ENCODE measurements at regions not wholly inside any gene's neighbourhood (a gene's known extent, or its start where the extent isn't known, plus 50 kb on each side); places are given as distances from the start of the nearest gene placed in this dataset.

GRCh38 chr6:100100776-100101175, 106.8 kb upstream of the MCHR2 start:
- no peak overlapping the region for H3K9ac ChIP-seq (ENCODE audit: low read depth, low read length)
- H3K27me3 ChIP-seq (ENCODE audit: control insufficient read depth, insufficient read depth, low read length): no peaks in the 10 kb centered on the region
- no peaks in the 10 kb centered on the region for H3K36me3 ChIP-seq (ENCODE audit: control insufficient read depth, insufficient read depth, low read length)
- H3K4me1 ChIP-seq (ENCODE audit: control insufficient read depth, insufficient read depth, low read length): no peaks in the 10 kb centered on the region
- no peaks in the 10 kb centered on the region for H3K9me3 ChIP-seq (ENCODE audit: control insufficient read depth, insufficient read depth, low read length)
- no peak overlapping the region for H3K4me3 ChIP-seq (ENCODE audit: low read depth, low read length)

GRCh38 chr6:100099189-100100074, 105.4 kb upstream of the MCHR2 start:
- Histone ChIP-seq H3K9me3 (ENCODE audit: control insufficient read depth, insufficient read depth, low read length) (no peaks in the 10 kb centered on the region), H3K4me3 (ENCODE audit: low read depth, low read length) (no peak overlapping the region), H3K27me3 (ENCODE audit: control insufficient read depth, insufficient read depth, low read length) (no peaks in the 10 kb centered on the region), H3K9ac (ENCODE audit: low read depth, low read length) (no peak overlapping the region), H3K36me3 (ENCODE audit: control insufficient read depth, insufficient read depth, low read length) (no peaks in the 10 kb centered on the region), H3K4me1 (ENCODE audit: control insufficient read depth, insufficient read depth, low read length) (no peaks in the 10 kb centered on the region)

GRCh38 chr6:100096936-100097335, 102.9 kb upstream of the MCHR2 start:
- Histone ChIP-seq H3K9me3 (ENCODE audit: control insufficient read depth, insufficient read depth, low read length) (no peaks in the 10 kb centered on the region), H3K4me1 (ENCODE audit: control insufficient read depth, insufficient read depth, low read length) (no peaks in the 10 kb centered on the region), H3K4me3 (ENCODE audit: low read depth, low read length) (no peak overlapping the region), H3K36me3 (ENCODE audit: control insufficient read depth, insufficient read depth, low read length) (no peaks in the 10 kb centered on the region), H3K27me3 (ENCODE audit: control insufficient read depth, insufficient read depth, low read length) (no peaks in the 10 kb centered on the region), H3K9ac (ENCODE audit: low read depth, low read length) (no peak overlapping the region)

GRCh38 chr6:100096341-100096740, 102.3 kb upstream of the MCHR2 start:
- Histone ChIP-seq H3K27me3 (ENCODE audit: control insufficient read depth, insufficient read depth, low read length) (no peaks in the 10 kb centered on the region), H3K9me3 (ENCODE audit: control insufficient read depth, insufficient read depth, low read length) (no peaks in the 10 kb centered on the region), H3K36me3 (ENCODE audit: control insufficient read depth, insufficient read depth, low read length) (no peaks in the 10 kb centered on the region), H3K9ac (ENCODE audit: low read depth, low read length) (no peak overlapping the region), H3K4me3 (ENCODE audit: low read depth, low read length) (no peak overlapping the region), H3K4me1 (ENCODE audit: control insufficient read depth, insufficient read depth, low read length) (no peaks in the 10 kb centered on the region)

GRCh38 chr6:100093405-100093804, 99.4 kb upstream of the MCHR2 start:
- Histone ChIP-seq H3K9me3 (ENCODE audit: control insufficient read depth, insufficient read depth, low read length) (no peaks in the 10 kb centered on the region), H3K4me1 (ENCODE audit: control insufficient read depth, insufficient read depth, low read length) (no peaks in the 10 kb centered on the region), H3K36me3 (ENCODE audit: control insufficient read depth, insufficient read depth, low read length) (no peaks in the 10 kb centered on the region), H3K4me3 (ENCODE audit: low read depth, low read length) (no peak overlapping the region), H3K27me3 (ENCODE audit: control insufficient read depth, insufficient read depth, low read length) (no peaks in the 10 kb centered on the region), H3K9ac (ENCODE audit: low read depth, low read length) (no peak overlapping the region)

GRCh38 chr6:100088009-100088408, 94.0 kb upstream of the MCHR2 start:
- Histone ChIP-seq H3K27me3 (ENCODE audit: control insufficient read depth, insufficient read depth, low read length) (no peaks in the 10 kb centered on the region), H3K4me1 (ENCODE audit: control insufficient read depth, insufficient read depth, low read length) (no peaks in the 10 kb centered on the region), H3K4me3 (ENCODE audit: low read depth, low read length) (no peak overlapping the region), H3K9me3 (ENCODE audit: control insufficient read depth, insufficient read depth, low read length) (no peaks in the 10 kb centered on the region), H3K36me3 (ENCODE audit: control insufficient read depth, insufficient read depth, low read length) (no peaks in the 10 kb centered on the region), H3K9ac (ENCODE audit: low read depth, low read length) (no peak overlapping the region)

GRCh38 chr6:100084991-100085364, 91.0 kb upstream of the MCHR2 start:
- H3K36me3 ChIP-seq (ENCODE audit: control insufficient read depth, insufficient read depth, low read length): no peaks in the 10 kb centered on the region
- H3K4me3 ChIP-seq (ENCODE audit: low read depth, low read length): no peak overlapping the region
- H3K9ac ChIP-seq (ENCODE audit: low read depth, low read length): no peak overlapping the region
- H3K4me1 ChIP-seq (ENCODE audit: control insufficient read depth, insufficient read depth, low read length): no peaks in the 10 kb centered on the region
- H3K9me3 ChIP-seq (ENCODE audit: control insufficient read depth, insufficient read depth, low read length): no peaks in the 10 kb centered on the region
- H3K27me3 ChIP-seq (ENCODE audit: control insufficient read depth, insufficient read depth, low read length): no peaks in the 10 kb centered on the region

GRCh38 chr6:100084316-100084990, 90.4 kb upstream of the MCHR2 start:
- Histone ChIP-seq H3K4me3 (ENCODE audit: low read depth, low read length) (no peak overlapping the region), H3K27me3 (ENCODE audit: control insufficient read depth, insufficient read depth, low read length) (no peaks in the 10 kb centered on the region), H3K9me3 (ENCODE audit: control insufficient read depth, insufficient read depth, low read length) (no peaks in the 10 kb centered on the region), H3K4me1 (ENCODE audit: control insufficient read depth, insufficient read depth, low read length) (no peaks in the 10 kb centered on the region), H3K9ac (ENCODE audit: low read depth, low read length) (no peak overlapping the region), H3K36me3 (ENCODE audit: control insufficient read depth, insufficient read depth, low read length) (no peaks in the 10 kb centered on the region)

GRCh38 chr6:100078509-100078908, 84.5 kb upstream of the MCHR2 start:
- H3K36me3 ChIP-seq (ENCODE audit: control insufficient read depth, insufficient read depth, low read length): no peaks in the 10 kb centered on the region
- H3K9me3 ChIP-seq (ENCODE audit: control insufficient read depth, insufficient read depth, low read length): no peaks in the 10 kb centered on the region
- H3K4me3 ChIP-seq (ENCODE audit: low read depth, low read length): no peak overlapping the region
- no peaks in the 10 kb centered on the region for H3K4me1 ChIP-seq (ENCODE audit: control insufficient read depth, insufficient read depth, low read length)
- no peaks in the 10 kb centered on the region for H3K27me3 ChIP-seq (ENCODE audit: control insufficient read depth, insufficient read depth, low read length)
- no peak overlapping the region for H3K9ac ChIP-seq (ENCODE audit: low read depth, low read length)

- Histone ChIP-seq H3K36me3 (ENCODE audit: control insufficient read depth, insufficient read depth, low read length) (no peaks in the 10 kb centered on the region), H3K9me3 (ENCODE audit: control insufficient read depth, insufficient read depth, low read length) (no peaks in the 10 kb centered on the region), H3K9ac (ENCODE audit: low read depth, low read length) (no peak overlapping the region), H3K27me3 (ENCODE audit: control insufficient read depth, insufficient read depth, low read length) (no peaks in the 10 kb centered on the region), H3K4me3 (ENCODE audit: low read depth, low read length) (no peak overlapping the region), H3K4me1 (ENCODE audit: control insufficient read depth, insufficient read depth, low read length) (no peaks in the 10 kb centered on the region)
Observed at GRCh38 chr6:100065348-100065747, 71.3 kb upstream of the MCHR2 start.

GRCh38 chr6:100062621-100063020, 68.6 kb upstream of the MCHR2 start:
- Histone ChIP-seq H3K9me3 (ENCODE audit: control insufficient read depth, insufficient read depth, low read length) (no peaks in the 10 kb centered on the region), H3K9ac (ENCODE audit: low read depth, low read length) (no peak overlapping the region), H3K4me3 (ENCODE audit: low read depth, low read length) (no peak overlapping the region), H3K27me3 (ENCODE audit: control insufficient read depth, insufficient read depth, low read length) (no peaks in the 10 kb centered on the region), H3K4me1 (ENCODE audit: control insufficient read depth, insufficient read depth, low read length) (no peaks in the 10 kb centered on the region), H3K36me3 (ENCODE audit: control insufficient read depth, insufficient read depth, low read length) (no peaks in the 10 kb centered on the region)

GRCh38 chr6:100057941-100058340, 63.9 kb upstream of the MCHR2 start:
- Histone ChIP-seq H3K9ac (ENCODE audit: low read depth, low read length) (no peak overlapping the region), H3K36me3 (ENCODE audit: control insufficient read depth, insufficient read depth, low read length) (no peaks in the 10 kb centered on the region), H3K4me1 (ENCODE audit: control insufficient read depth, insufficient read depth, low read length) (no peaks in the 10 kb centered on the region), H3K4me3 (ENCODE audit: low read depth, low read length) (no peak overlapping the region), H3K9me3 (ENCODE audit: control insufficient read depth, insufficient read depth, low read length) (no peaks in the 10 kb centered on the region), H3K27me3 (ENCODE audit: control insufficient read depth, insufficient read depth, low read length) (no peaks in the 10 kb centered on the region)
